OCI-LY7 (cell line): ENCODE measurements at regions not wholly inside any gene's neighbourhood (a gene's known extent, or its start where the extent isn't known, plus 50 kb on each side); places are given as distances from the start of the nearest gene placed in this dataset.

Experiments used
- CTCF ChIP-seq: fragments of 200-600 bp; sonication (generic); conservative IDR thresholded peaks from 2 replicates; pipeline ENCODE4 v1.5.1; 2014; ENCODE audit warnings: mild to moderate bottlenecking, antibody characterized with exemption, low read length, moderate library complexity, mixed read lengths
- EZH2phosphoT487 ChIP-seq: fragments of 200-600 bp; sonication (generic); IDR thresholded peaks from 2 replicates; pipeline ENCODE4 v1.6.1; 2018; ENCODE audit warnings: low read depth, borderline replicate concordance, mild to moderate bottlenecking, mixed run types, antibody characterized with exemption, low read length, moderate library complexity, mixed read lengths

DNA sequence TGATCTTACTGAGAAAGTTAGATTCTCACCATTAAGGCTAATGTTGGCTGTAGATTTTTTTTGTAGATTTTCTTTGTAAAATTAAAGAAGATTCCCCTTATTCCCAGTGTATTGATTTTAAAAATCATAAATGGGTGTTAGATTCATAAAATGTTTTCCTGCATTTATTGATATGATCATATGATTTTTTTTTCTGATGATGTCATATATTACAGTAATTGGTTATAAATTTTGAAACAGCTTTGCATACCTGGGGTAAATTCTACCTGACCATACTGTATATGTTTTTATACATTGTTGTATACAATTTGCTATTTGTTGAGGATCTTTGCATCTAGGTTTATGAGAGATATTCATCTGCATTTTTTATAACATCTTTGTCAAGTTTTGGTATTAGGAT lies 880.3 kb upstream of the GRIA3 start:
- TF ChIP-seq CTCF (no peak), EZH2phosphoT487 (no peak)
